CD1c-positive myeloid dendritic cell (primary cell): ENCODE measurements at regions not wholly inside any gene's neighbourhood (a gene's known extent, or its start where the extent isn't known, plus 50 kb on each side); places are given as distances from the start of the nearest gene placed in this dataset.

Experiments
- DNase-seq: peaks from one replicate; pipeline ENCODE4 v3.0.0-alpha.2; 2016; ENCODE audit errors: extremely low spot score

- DNase-seq: peak; percentile 13
These were observed 356.3 kb upstream of the PKDCC start for GRCh38 chr2:41691561-41691960.

GRCh38 chr2:41694536-41695049, 353.2 kb upstream of the PKDCC start:
- DNase-seq: no peak

- DNase-seq: no peak
These were observed 352.4 kb upstream of the PKDCC start for GRCh38 chr2:41695198-41696113.

GRCh38 chr2:41697389-41697788, 350.4 kb upstream of the PKDCC start:
- no peak for DNase-seq

- no peak for DNase-seq
These were observed 349.0 kb upstream of the PKDCC start for GRCh38 chr2:41698678-41699422.

- no peak for DNase-seq
These were observed 346.6 kb upstream of the PKDCC start for GRCh38 chr2:41701231-41701630.

- no peak for DNase-seq
These were observed 344.7 kb upstream of the PKDCC start for GRCh38 chr2:41703123-41703522.

GRCh38 chr2:41705634-41706033, 342.2 kb upstream of the PKDCC start:
- DNase-seq: no peak

GRCh38 chr2:41706286-41706685, 341.5 kb upstream of the PKDCC start:
- DNase-seq: no peak

GRCh38 chr2:41707790-41708451, 339.9 kb upstream of the PKDCC start:
- DNase-seq: no peak

- DNase-seq: no peak
These were observed 337.9 kb upstream of the PKDCC start for GRCh38 chr2:41709702-41710599.

- DNase-seq: no peak
These were observed 336.9 kb upstream of the PKDCC start for GRCh38 chr2:41710944-41711343.

- no peak for DNase-seq
These were observed 336.1 kb upstream of the PKDCC start for GRCh38 chr2:41711736-41712135.

- DNase-seq: no peak
These were observed 331.3 kb upstream of the PKDCC start for GRCh38 chr2:41716497-41716896.

GRCh38 chr2:41717839-41718238, 330.0 kb upstream of the PKDCC start:
- no peak for DNase-seq

- DNase-seq: peak; percentile 21
These were observed 329.1 kb upstream of the PKDCC start for GRCh38 chr2:41718705-41719104.

GRCh38 chr2:41719756-41720155, 328.1 kb upstream of the PKDCC start:
- no peak for DNase-seq

GRCh38 chr2:41720331-41721251, 327.2 kb upstream of the PKDCC start:
- no peak for DNase-seq

GRCh38 chr2:41722668-41723369, 325.0 kb upstream of the PKDCC start:
- DNase-seq: no peak
